ENCODE measurements at regions not wholly inside any gene's neighbourhood (a gene's known extent, or its start where the extent isn't known, plus 50 kb on each side); places are given as distances from the start of the nearest gene placed in this dataset.

GRCh38 chr2:29974086-29974485 lies 52.7 kb upstream of the ALK start:
- no peak for DNase-seq

GRCh38 chr2:29977284-29977683 lies 55.9 kb upstream of the ALK start:
- DNase-seq = no peak

- DNase-seq = no peak
Measured at GRCh38 chr2:29981402-29981801, 60.0 kb upstream of the ALK start.

GRCh38 chr2:29983308-29983707 lies 61.9 kb upstream of the ALK start:
- no peak for DNase-seq

GRCh38 chr2:29987146-29987545 lies 65.8 kb upstream of the ALK start:
- DNase-seq = no peak

- DNase-seq = no peak
Measured at GRCh38 chr2:29990129-29990528, 68.7 kb upstream of the ALK start.

- DNase-seq = no peak
Measured at GRCh38 chr2:29991086-29991485, 69.7 kb upstream of the ALK start.

- no peak for DNase-seq
Measured at GRCh38 chr2:29995241-29995640, 73.9 kb upstream of the ALK start.

GRCh38 chr2:30003128-30003527 lies 81.7 kb upstream of the ALK start:
- no peak for DNase-seq

- DNase-seq = no peak
Measured at GRCh38 chr2:30022444-30023071, 101.2 kb upstream of the ALK start.

- no peak for DNase-seq
Measured at GRCh38 chr2:30024281-30024680, 102.9 kb upstream of the ALK start.

- peak; percentile 51 for DNase-seq
Measured at GRCh38 chr2:30026091-30027055, 105.0 kb upstream of the ALK start.

- no peak for DNase-seq
Measured at GRCh38 chr2:30029804-30030203, 108.4 kb upstream of the ALK start.

- no peak for DNase-seq
Measured at GRCh38 chr2:30030361-30030760, 109.0 kb upstream of the ALK start.

GRCh38 chr2:30031184-30031583 lies 109.8 kb upstream of the ALK start:
- DNase-seq = peak; percentile 11

- no peak for DNase-seq
Measured at GRCh38 chr2:30034052-30034775, 112.6 kb upstream of the YPEL5 start.

GRCh38 chr2:30037016-30037415 lies 109.8 kb upstream of the YPEL5 start:
- no peak for DNase-seq

GRCh38 chr2:30038419-30038818 lies 108.4 kb upstream of the YPEL5 start:
- DNase-seq = no peak

GRCh38 chr2:30039101-30039500 lies 107.7 kb upstream of the YPEL5 start:
- no peak for DNase-seq

- no peak for DNase-seq
Measured at GRCh38 chr2:30040147-30040546, 106.7 kb upstream of the YPEL5 start.

GRCh38 chr2:30041884-30042283 lies 104.9 kb upstream of the YPEL5 start:
- no peak for DNase-seq

- no peak for DNase-seq
Measured at GRCh38 chr2:30046396-30046795, 100.4 kb upstream of the YPEL5 start.

- DNase-seq = no peak
Measured at GRCh38 chr2:30046979-30047378, 99.8 kb upstream of the YPEL5 start.

Data from fibroblast of skin of scalp (primary cell).